Femur (tissue), 1 donor: ENCODE measurements at regions not wholly inside any gene's neighbourhood (a gene's known extent, or its start where the extent isn't known, plus 50 kb on each side); places are given as distances from the start of the nearest gene placed in this dataset.
"Not testable (repeated sequence)": the region's sequence is repeated elsewhere in the genome, so short reads cannot be mapped to it uniquely, and the experiment has no call there.

Source experiments
- DNase-seq: peaks from one replicate; pipeline ENCODE4 v3.0.0-alpha.2; 2017

GRCh38 chr14:25537846-25538455, 488.0 kb upstream of the STXBP6 start:
- DNase-seq: no peak

DNA sequence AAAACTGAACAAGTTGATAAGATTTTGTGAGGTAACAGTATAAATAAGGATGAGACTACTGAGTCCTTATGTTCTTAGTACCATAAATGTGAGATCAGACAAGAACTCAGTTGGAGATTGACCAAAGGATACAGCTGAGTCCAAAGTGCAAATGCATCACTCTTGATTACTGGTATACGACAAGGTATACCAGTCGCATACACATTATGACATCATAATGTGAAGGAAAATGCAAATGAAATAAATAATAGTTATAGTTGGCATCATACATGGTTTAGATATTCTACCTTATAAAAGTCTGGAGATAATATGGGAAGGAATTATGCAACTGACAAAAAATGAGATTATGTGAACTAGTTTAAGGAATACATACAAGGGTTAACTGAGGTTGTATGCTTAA, 476.3 kb upstream of the STXBP6 start:
- no peak for DNase-seq

- no peak for DNase-seq
Measured at GRCh38 chr14:25522926-25523325, 473.0 kb upstream of the STXBP6 start.

DNA sequence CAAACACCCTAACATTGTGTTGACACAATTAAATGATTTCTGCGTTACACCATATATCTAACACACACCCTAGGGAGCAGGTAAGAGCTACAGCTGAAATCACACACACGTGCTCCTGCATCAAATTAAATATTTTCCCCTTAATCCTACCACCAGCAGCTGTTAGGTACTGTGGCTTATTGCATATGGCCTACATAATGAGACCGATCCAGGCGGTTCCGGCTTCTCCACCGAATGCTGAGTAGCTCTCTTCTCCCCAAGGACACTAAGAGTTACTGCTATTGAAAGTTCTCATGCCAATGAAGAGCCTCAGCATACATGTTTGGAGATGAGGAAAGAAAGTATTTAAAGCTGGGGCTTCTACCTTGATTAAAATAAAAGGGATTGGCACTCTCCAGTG, 472.2 kb upstream of the STXBP6 start:
- DNase-seq: no peak

DNA sequence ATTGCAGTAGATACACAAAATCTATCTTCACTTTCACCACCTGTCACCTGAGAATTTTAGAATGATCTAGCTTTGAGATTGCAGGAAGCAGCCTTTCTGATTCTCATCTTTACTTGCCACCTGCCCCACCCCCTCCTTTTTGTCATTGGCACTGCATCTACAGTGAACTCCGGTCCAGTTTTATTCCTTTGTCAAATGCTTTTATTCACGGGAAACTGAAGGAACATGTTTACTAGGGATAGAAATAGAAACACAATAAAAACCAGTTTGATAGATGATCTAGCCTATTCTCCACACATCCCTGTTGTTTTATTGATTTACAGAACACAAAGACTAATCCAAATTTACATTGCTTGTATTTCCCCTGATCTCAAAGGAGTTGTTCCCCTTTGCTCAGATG, 471.7 kb upstream of the STXBP6 start:
- DNase-seq: no peak

- no peak for DNase-seq
Measured at GRCh38 chr14:25520821-25521220, 470.9 kb upstream of the STXBP6 start.

DNA sequence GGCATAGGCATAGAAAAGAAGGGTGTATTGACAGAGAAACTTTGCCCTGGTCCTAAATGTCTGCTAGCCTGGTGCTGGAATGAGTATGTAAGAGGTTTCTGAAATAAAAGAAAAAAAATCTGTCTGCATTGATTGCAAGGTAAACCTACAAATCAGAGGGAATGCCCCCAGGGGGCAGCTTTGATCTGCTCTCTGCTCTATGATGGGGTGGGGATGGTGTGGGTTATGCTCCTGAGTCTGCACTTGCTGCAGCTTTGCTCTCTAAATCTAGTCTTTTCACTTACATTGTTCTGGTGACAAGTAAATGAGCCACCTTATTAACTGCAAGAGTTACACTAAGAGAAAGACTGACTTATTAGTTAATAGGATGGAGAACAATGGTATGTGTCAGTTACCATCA, 468.4 kb upstream of the STXBP6 start:
- DNase-seq: no peak

GRCh38 chr14:25516838-25517237, 466.9 kb upstream of the STXBP6 start:
- no peak for DNase-seq

DNA sequence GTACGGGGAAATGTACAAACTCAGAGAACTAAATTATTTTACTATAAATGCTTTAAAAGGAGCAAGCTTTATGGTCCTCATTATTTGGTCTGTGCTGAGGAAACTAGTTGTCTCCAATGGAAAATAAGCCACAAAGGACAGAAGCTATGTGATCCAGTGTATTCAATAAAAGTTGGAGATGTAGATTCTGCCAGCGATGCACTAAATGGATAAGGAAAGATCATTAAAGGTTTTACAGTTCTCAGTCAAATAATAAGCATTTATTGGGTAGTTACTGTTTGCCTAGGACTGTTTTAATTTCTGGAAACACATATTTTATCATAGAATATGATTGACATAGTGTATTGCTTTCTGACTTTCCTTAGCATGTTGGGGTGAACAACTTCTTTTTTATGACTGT, 458.9 kb upstream of the STXBP6 start:
- no peak for DNase-seq

- no peak for DNase-seq
Measured at GRCh38 chr14:25501749-25502148, 451.8 kb upstream of the STXBP6 start.

GRCh38 chr14:25488961-25489360, 439.0 kb upstream of the STXBP6 start:
- no peak for DNase-seq

DNA sequence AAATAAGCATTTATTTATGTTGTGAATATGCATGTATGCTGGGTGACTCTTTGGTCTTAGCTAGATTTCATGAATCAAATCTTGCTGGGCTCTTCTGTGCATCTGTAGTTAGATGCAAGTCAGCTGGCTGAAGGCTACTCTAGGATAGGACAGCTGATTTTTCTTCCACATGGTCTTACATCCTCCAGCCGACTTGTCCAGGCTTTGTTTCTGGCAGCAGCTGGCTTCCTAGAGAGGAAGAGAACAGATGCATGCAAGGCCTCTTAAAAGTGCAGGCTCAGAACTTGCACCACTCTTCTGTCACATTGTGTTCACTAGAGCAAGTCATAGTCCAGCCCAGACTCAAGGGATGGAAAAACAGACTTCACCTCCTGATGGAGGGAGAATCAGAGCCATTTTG, 435.4 kb upstream of the STXBP6 start:
- DNase-seq: peak; percentile 32

GRCh38 chr14:25484906-25485305, 435.0 kb upstream of the STXBP6 start:
- no peak for DNase-seq

GRCh38 chr14:25484235-25484634, 434.3 kb upstream of the STXBP6 start:
- DNase-seq: no peak

DNA sequence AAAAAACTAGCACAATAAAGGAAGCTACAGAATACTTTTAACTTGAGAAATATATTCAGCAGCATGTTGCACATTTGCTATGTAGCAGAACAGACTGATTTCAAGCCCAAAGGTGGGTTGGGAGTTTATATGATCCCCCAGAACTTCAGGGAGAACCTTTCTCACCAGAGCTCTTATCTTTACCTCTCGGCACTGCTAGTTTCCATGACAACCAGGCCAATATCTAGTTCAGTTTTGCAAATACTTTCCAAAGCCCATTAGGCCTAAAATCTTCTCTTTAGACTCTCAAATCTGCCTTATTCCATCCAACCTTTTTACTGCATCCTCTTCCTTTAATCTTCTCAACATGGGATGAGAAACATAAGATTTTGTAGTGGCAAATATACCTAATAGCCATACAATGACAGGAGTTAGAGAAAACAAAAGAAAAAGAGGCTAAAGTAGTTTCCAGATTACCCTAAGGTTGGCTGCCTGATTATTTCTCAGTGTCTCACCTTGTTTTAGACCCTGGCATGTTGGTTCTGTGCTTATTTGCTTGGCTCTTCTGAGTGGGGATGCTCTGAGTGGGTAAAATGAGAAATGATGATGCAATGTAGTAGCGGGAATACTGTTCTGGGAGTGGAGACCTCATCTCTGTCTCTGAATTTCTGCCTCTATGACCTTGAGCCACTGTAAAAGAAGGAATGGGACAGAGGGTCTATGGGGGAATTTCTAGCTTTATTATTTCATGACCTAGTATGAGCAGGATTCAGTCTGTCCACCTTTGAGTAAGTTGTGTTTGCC, 427.6 kb upstream of the STXBP6 start:
- DNase-seq: no peak

GRCh38 chr14:25472700-25473099, 422.8 kb upstream of the STXBP6 start:
- no peak for DNase-seq

DNA sequence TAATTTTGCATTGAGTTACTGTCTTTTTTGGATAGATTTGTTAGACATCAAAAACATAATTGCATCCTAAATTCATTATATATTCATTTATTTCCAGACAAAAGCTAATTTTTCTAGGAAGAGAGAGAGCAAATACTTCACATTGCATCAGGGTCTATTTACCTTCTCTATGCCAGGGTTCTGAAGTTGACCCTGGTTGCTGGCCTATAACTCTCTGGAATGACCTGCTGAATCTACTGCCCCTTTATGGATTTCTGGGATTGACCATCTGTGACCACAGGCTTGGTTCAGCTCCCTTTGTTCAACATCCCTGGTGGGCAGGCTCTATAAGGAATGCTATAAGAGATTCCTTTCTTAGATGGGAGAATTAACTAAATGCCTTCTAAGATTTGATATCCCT, 414.8 kb upstream of the STXBP6 start:
- DNase-seq: no peak

DNA sequence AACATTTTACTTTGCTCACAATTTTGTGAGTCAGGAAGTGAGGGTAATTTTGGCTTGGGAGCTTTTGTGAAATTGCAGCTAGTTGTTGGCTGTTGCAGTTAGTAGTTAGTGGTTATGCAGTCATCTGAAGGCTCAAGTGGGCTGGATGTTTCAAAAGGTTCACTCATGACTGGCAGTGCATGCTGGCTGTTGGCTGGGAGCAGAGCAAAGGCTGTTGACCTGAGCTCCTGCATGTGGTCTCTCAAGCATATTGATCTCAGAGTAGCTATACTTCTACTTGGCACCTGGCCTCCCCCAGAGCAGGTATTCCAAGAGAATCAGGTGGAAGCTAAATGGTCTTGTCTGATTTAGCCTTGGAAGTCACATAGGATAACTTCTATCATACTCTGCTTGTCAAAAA, 414.1 kb upstream of the STXBP6 start:
- DNase-seq: no peak

DNA sequence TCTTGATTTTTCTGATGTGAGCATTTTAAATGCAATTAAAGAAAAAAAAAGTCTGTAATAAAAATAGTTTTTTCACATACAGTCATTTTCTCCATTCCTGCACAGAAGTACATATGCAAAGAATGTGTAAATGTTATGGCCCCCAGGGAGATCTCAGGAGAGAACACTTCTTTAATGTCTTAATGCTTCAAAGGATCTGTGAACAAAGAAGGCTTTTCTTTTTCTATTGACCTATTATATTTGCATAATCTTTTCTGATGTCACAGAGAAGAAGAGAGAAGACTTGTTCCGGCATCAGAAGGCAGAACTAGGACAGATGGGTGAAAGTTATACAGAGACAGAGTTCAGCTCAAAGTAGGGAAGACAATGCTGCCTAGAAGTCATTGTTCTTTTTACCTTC, 413.5 kb upstream of the STXBP6 start:
- no peak for DNase-seq

GRCh38 chr14:25461780-25462179, 411.8 kb upstream of the STXBP6 start:
- no peak for DNase-seq

- no peak for DNase-seq
Measured at GRCh38 chr14:25444381-25444780, 394.4 kb upstream of the STXBP6 start.

DNA sequence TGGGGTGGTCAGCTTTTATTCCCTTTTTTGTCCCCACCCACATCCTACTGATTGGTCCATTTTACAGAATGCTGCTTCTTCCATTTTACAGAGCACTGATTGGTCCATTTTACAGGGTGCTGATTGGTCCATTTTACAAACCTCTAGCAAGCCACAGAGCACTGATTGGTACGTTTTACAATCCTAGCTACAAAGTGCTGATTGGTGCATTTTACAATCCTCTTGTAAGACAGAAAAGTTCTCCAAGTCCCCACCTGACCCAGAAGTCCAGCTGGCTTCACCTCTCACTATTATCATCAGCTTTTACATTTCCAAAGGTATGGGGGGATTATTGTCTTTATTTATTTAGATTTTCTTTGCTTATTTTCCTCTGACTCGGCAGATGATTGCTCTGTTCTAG, 390.4 kb upstream of the STXBP6 start:
- not testable (repeated sequence) for DNase-seq

DNA sequence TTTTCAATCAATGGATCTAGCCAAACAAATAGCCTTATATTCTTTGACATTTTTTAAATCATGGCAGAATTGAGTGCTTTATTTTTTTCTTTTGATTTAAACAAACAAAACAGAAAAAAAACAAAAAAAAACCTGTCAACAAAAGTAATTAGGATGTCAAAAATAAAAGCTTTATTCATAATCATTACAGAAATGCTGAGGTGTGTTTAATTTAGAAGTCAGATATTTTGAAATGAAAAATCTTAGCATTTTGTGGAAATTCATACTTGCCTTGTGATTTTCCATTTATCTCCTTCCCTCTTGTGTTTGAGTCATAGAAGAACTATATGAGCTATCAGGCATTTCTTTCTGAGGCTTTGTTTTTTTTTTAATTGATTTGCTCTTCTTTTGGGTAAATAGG, 387.0 kb upstream of the STXBP6 start:
- DNase-seq: no peak

GRCh38 chr14:25436288-25436875, 386.4 kb upstream of the STXBP6 start:
- no peak for DNase-seq
